ENCODE measurements at regions not wholly inside any gene's neighbourhood (a gene's known extent, or its start where the extent isn't known, plus 50 kb on each side); places are given as distances from the start of the nearest gene placed in this dataset.

DNA sequence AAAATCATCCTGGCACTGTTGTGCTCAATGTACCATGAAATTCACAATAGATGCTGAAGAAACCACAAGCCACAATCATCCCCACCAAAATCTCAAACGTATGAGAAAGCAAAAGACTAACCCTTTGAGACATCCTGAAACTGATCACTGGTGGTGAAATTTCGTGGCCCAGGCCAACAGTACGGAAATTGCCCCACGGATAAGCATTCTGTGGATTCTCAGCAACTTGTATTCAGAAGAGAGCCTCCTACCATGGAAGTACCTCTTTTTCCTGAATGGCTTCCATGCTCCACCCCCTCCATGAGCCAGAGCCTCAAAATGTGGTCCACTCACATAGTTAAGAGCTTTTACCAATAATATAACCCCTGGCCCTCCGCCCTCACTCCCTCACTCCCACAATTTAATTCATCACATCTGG, 163.9 kb upstream of the AUTS2 start:
- TF ChIP-seq CTCF (IDR thresholded peaks at IDR 0.05; ENCODE audit: low read depth, low read length, poor library complexity, severe bottlenecking) (no peak), EZH2phosphoT487 (IDR thresholded peaks at IDR 0.05; ENCODE audit: borderline replicate concordance, low read length) (no peak)

All from DOHH2 (cell line).